ENCODE measurements at regions not wholly inside any gene's neighbourhood (a gene's known extent, or its start where the extent isn't known, plus 50 kb on each side); places are given as distances from the start of the nearest gene placed in this dataset.

DNA sequence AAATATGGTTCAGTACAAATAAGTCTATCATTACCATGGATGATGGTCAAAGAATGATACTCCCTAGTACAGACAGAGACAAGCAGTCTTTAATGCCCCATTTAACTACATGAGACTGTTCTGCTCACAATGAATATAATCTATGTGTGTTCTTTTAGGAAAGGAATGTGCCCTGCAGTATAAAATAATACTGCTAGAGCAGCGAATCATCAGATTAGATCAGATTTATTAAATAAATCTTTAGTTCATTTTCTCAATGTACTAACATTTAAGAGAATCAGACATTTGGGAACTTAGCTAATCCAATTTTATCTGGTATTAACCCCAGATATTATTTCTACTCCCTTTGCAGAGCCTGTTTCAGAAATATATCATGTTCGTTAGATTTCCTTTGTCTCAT lies 272.0 kb upstream of the GCFC2 start:
- no peaks in the 10 kb centered on the region for H3K4me1 ChIP-seq
- no peaks in the 10 kb centered on the region for H3K27me3 ChIP-seq
- H3K27ac ChIP-seq, result no peak overlapping the region
- TF ChIP-seq, protein P1, sequence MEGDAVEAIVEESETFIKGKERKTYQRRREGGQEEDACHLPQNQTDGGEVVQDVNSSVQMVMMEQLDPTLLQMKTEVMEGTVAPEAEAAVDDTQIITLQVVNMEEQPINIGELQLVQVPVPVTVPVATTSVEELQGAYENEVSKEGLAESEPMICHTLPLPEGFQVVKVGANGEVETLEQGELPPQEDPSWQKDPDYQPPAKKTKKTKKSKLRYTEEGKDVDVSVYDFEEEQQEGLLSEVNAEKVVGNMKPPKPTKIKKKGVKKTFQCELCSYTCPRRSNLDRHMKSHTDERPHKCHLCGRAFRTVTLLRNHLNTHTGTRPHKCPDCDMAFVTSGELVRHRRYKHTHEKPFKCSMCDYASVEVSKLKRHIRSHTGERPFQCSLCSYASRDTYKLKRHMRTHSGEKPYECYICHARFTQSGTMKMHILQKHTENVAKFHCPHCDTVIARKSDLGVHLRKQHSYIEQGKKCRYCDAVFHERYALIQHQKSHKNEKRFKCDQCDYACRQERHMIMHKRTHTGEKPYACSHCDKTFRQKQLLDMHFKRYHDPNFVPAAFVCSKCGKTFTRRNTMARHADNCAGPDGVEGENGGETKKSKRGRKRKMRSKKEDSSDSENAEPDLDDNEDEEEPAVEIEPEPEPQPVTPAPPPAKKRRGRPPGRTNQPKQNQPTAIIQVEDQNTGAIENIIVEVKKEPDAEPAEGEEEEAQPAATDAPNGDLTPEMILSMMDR (IDR thresholded peaks at IDR 0.05), result no peak
- no peak for DNase-seq (ENCODE audit: low spot score in 2 of 2)
- intact Hi-C loops (cut with DNase I), result no loop called here
- no peak overlapping the region for H3K4me3 ChIP-seq
- H3K9me3 ChIP-seq, result no peaks in the 10 kb centered on the region
- H3K36me3 ChIP-seq, result no peaks in the 10 kb centered on the region

- H3K4me1 ChIP-seq, result no peaks in the 10 kb centered on the region
- DNase-seq (ENCODE audit: low spot score in 2 of 2), result no peak
- no peak overlapping the region for H3K27ac ChIP-seq
- H3K36me3 ChIP-seq, result no peaks in the 10 kb centered on the region
- no peaks in the 10 kb centered on the region for H3K27me3 ChIP-seq
- no peaks in the 10 kb centered on the region for H3K9me3 ChIP-seq
- intact Hi-C loops (cut with DNase I), result no loop called here
- no peak overlapping the region for H3K4me3 ChIP-seq
- TF ChIP-seq, protein P1 (IDR thresholded peaks at IDR 0.05), result no peak
Measured at GRCh38 chr2:75964646-75965045, 253.9 kb upstream of the GCFC2 start.

- H3K9me3 ChIP-seq, result no peaks in the 10 kb centered on the region
- H3K27ac ChIP-seq, result no peak overlapping the region
- H3K36me3 ChIP-seq, result no peaks in the 10 kb centered on the region
- intact Hi-C loops (cut with DNase I), result no loop called here
- no peak overlapping the region for H3K4me3 ChIP-seq
- DNase-seq (ENCODE audit: low spot score in 2 of 2), result no peak
- H3K4me1 ChIP-seq, result no peaks in the 10 kb centered on the region
- no peaks in the 10 kb centered on the region for H3K27me3 ChIP-seq
- TF ChIP-seq, protein P1 (IDR thresholded peaks at IDR 0.05), result no peak
Measured at GRCh38 chr2:75960472-75961009, 249.8 kb upstream of the GCFC2 start.

DNA sequence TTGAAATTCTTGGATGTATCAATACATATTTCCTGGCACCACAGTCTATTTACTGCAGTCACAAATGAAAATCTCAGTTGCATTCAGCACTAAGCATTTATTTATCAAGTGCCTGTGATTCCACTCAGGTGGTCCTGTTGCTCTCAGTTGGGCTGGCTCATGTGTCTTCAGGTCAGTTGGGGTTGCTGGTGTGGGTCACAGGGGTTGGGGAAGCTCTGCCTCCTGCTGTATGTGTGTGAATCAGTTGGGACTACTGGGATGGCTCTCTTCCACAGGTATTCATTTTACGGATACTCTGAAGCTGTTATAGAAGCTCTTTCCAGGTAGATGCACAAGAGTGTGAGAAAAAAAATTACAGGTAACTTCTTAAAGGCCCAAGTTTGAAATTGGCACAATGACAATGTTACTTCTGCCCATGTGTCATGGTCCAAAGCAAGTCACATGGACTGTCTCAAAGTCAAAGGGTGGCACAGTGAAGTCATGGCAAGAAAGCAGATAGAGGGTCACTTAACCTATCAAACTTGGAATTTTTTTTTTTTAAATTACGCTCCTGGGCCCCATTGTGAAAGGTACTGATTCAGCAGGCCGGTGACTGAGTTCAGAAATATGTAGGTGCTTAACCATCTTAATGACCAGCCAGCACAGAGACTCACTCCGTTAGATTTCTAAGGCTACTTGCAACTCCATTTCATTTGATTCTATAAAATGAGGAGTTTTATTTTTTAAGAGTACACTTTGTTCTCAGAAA lies 249.2 kb upstream of the GCFC2 start:
- H3K36me3 ChIP-seq, result no peaks in the 10 kb centered on the region
- no peak overlapping the region for H3K27ac ChIP-seq
- no peaks in the 10 kb centered on the region for H3K4me1 ChIP-seq
- TF ChIP-seq, protein P1 (IDR thresholded peaks at IDR 0.05), result no peak
- intact Hi-C loops (cut with DNase I), result no loop called here
- H3K9me3 ChIP-seq, result no peaks in the 10 kb centered on the region
- no peak overlapping the region for H3K4me3 ChIP-seq
- no peaks in the 10 kb centered on the region for H3K27me3 ChIP-seq
- DNase-seq (ENCODE audit: low spot score in 2 of 2), result no peak

DNA sequence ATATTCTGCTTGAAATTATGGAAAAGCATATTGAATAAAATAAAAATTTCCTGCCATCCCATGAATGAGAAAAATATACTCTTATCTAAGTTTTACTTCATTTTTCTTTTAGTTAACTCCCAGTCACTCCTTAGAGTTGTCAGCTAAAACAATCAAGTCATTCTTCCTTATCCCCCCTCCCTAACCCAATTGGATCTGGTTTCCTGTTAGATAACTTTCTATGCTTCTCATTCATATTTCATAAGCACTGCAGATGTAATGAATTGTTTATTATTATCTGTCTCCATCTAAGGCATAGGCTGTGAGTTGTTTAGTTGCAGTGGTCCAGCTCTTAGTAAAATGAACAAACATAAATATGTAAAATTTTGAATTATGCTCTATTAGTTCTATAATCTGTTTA lies 244.0 kb upstream of the GCFC2 start:
- no peaks in the 10 kb centered on the region for H3K9me3 ChIP-seq
- no peaks in the 10 kb centered on the region for H3K27me3 ChIP-seq
- H3K4me3 ChIP-seq, result no peak overlapping the region
- H3K4me1 ChIP-seq, result no peaks in the 10 kb centered on the region
- TF ChIP-seq, protein P1 (IDR thresholded peaks at IDR 0.05), result no peak
- intact Hi-C loops (cut with DNase I), result no loop called here
- no peak for DNase-seq (ENCODE audit: low spot score in 2 of 2)
- no peak overlapping the region for H3K27ac ChIP-seq
- H3K36me3 ChIP-seq, result no peaks in the 10 kb centered on the region

Measured in ascending aorta (tissue), 2 donors.